HG02943 (cell line): ENCODE measurements at regions not wholly inside any gene's neighbourhood (a gene's known extent, or its start where the extent isn't known, plus 50 kb on each side); places are given as distances from the start of the nearest gene placed in this dataset.

Experiments
- ATAC-seq: cut with Tn5 transposase; IDR thresholded peaks from one replicate; pipeline ENCODE4 v1.9.1; 2021; ENCODE audit warnings: mild to moderate bottlenecking, low read depth, moderate library complexity; ENCODE audit not compliant: unreplicated experiment

DNA sequence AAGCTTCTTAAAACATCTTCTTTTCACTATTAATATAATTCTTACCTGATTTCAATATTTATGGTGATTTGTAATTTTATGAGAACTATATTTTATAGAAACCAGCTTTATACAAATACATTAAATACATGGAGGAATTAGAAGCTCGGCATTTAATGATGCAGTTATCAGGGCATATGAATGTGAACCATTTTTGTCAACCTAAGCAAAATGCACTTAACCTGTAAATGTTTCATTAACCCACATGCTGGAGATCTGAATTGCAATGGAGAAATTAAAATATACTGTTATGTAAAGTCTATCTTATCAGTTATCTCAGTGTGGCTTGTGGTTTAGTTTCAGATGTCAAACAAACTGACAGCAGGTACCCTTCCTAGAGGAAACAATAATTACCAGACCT lies 63.2 kb upstream of the CDH12 start:
- no peak for ATAC-seq

DNA sequence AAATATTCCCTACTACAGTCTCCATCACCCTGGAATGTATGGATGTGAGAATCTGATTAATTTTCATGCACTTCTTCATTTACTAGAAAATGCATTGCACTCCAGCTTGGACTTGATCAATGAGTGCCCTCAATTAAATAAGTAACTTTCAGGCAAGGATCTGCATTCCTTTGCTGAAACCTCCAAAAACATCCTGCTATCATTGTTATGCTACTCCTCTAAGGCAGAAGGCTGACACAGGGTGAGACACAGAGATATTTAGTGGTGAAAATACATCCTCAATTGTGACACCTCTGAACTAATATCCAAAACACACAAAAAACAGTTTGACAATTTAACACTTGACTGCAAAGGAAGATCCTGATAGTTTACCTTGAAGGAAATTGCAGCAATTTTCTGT lies 57.9 kb upstream of the CDH12 start:
- no peak for ATAC-seq

DNA sequence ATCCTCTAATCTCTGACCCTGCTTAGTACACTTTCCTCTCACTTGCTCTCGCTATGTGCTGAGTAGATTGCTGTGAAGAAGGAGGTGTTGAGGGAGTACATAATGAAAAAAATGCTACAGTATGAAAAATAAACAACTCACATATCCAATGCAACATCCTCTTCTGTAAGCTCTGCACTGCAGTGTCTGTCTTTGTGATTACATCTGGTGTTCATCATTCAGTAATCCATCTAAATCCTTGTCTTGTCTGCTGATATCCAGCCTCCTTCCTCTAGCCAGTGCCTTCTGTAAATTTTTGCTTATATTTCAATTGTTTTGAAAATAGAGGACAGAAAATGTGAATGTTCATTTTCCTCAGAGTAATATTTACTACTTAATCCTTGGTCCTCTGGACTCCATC lies 57.4 kb upstream of the CDH12 start:
- no peak for ATAC-seq

DNA sequence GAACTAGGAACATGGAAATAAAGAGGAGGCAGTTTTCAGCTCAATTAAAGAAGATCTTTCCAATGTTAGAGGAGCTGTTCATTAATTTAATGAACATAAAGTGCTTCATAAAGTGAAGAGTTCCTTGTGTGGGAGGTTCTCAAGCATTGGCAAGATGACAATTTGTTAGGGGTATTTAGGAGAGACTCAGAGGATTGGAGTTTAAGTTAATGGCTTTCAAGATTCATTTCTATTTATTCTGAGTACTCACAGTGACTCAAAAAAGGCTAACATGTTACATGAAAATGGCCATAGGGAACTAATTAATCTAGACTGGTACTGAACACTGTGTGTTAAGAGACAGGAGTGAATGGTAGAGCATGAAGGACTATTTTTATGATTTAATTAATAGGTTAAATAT lies 55.4 kb upstream of the CDH12 start:
- no peak for ATAC-seq

DNA sequence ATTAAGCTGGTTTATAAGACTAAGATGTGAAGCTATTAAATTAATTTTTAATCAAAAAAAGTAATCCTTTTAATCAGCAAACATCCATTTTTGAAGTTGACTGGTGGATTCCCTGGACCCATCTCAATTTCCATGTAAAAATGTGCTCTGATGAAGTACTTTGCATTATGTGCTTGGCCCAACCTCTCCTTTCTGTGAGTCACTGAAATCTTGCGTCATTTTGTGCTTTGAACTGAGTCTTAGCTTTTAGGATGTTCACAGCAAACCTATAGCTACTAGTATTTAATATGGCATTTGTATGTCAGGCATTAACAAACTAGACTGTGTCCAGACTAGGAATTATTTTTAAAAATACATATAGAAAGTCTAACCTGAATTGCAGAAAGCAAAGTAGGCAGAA lies 55.0 kb upstream of the CDH12 start:
- ATAC-seq, result no peak
